Left lung (tissue), 4 donors: ENCODE measurements at regions not wholly inside any gene's neighbourhood (a gene's known extent, or its start where the extent isn't known, plus 50 kb on each side); places are given as distances from the start of the nearest gene placed in this dataset.

Experiments used
- ATAC-seq: fragments of 200-7000 bp; cut with Tn5 transposase; one replicate; pipeline ENCODE4 v1.9.1; 2020; ENCODE audit warnings: moderate library complexity
- DNase-seq, 4 donors: peaks; one replicate each; pipeline ENCODE4 v3.0.0-alpha.2; 2013 to 2020
- H3K27ac ChIP-seq, 2 donors: fragments of 200-600 bp; sonication (generic) in 1 of 2; one replicate each; pipeline versions ENCODE4 v1.5.0 to v1.8.0; 2020 to 2021
- H3K27me3 ChIP-seq, 2 donors: fragments of 200-600 bp; sonication (generic) in 1 of 2; one replicate each; pipeline versions ENCODE4 v1.5.0 to v1.8.0; 2020 to 2021
- H3K36me3 ChIP-seq, 2 donors: fragments of 200-600 bp; sonication (generic) in 1 of 2; one replicate each; pipeline versions ENCODE4 v1.5.0 to v1.8.0; 2020 to 2021
- H3K4me1 ChIP-seq, 2 donors: fragments of 200-600 bp; one replicate each; pipeline ENCODE4 v1.8.0; 2021
- H3K4me3 ChIP-seq, 2 donors: fragments of 200-600 bp; sonication (generic) in 1 of 2; one replicate each; pipeline versions ENCODE4 v1.5.0 to v1.8.0; 2020 to 2021; ENCODE audit warnings: mild to moderate bottlenecking in 1 of 2
- H3K9me3 ChIP-seq, 2 donors: fragments of 200-600 bp; sonication (generic) in 1 of 2; one replicate each; pipeline versions ENCODE4 v1.5.0 to v1.8.0; 2020 to 2021
- intact Hi-C, 2 donors: fragments of 100-400 bp; cut with DNase I; formaldehyde crosslinking; loops; one replicate each; pipeline versions ENCODE4 v1.11.2 to v1.14.2; 2022
- TF ChIP-seq, protein P1 (sequence below), 2 donors: fragments of 200-600 bp; sonication (generic) in 1 of 2; IDR thresholded peaks; one replicate each; pipeline versions ENCODE4 v1.5.0 to v1.8.0; 2021; ENCODE audit warnings: antibody characterized with exemption in 2 of 2
- donor health status: DM: no; HTN: yes; CAD: no.
- donor health status: DM: no; HTN: no; CAD: no.

DNA sequence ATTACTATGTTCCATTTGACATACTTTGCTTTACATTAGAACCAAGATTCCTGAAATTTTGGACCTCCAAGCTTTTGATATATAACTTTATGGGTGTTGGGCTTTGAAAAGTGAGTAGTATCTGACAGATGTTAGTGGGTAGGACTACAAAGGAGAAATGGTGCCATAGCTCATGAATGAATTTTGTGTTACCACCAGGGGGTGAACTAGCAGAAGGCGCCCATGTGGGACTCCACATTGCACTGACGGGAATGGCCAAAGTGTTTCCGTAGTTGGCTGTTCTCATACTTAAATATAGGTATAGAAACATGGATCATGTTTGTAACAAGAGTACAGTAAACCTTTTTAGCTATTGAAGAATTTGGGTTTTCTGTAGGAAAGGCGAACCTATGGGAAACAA, 337.5 kb downstream of the FLRT2 start:
- no peak overlapping the region for H3K4me3 ChIP-seq
- DNase-seq (no peak), ATAC-seq (no peak)
- H3K36me3 ChIP-seq: no peaks in the 10 kb centered on the region
- TF ChIP-seq, protein P1, sequence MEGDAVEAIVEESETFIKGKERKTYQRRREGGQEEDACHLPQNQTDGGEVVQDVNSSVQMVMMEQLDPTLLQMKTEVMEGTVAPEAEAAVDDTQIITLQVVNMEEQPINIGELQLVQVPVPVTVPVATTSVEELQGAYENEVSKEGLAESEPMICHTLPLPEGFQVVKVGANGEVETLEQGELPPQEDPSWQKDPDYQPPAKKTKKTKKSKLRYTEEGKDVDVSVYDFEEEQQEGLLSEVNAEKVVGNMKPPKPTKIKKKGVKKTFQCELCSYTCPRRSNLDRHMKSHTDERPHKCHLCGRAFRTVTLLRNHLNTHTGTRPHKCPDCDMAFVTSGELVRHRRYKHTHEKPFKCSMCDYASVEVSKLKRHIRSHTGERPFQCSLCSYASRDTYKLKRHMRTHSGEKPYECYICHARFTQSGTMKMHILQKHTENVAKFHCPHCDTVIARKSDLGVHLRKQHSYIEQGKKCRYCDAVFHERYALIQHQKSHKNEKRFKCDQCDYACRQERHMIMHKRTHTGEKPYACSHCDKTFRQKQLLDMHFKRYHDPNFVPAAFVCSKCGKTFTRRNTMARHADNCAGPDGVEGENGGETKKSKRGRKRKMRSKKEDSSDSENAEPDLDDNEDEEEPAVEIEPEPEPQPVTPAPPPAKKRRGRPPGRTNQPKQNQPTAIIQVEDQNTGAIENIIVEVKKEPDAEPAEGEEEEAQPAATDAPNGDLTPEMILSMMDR (IDR thresholded peaks at IDR 0.05): no peak
- intact Hi-C loops: no loop called here
- H3K4me1 ChIP-seq: no peaks in the 10 kb centered on the region
- H3K27me3 ChIP-seq: no peaks in the 10 kb centered on the region
- no peak overlapping the region for H3K27ac ChIP-seq
- no peaks in the 10 kb centered on the region for H3K9me3 ChIP-seq

DNA sequence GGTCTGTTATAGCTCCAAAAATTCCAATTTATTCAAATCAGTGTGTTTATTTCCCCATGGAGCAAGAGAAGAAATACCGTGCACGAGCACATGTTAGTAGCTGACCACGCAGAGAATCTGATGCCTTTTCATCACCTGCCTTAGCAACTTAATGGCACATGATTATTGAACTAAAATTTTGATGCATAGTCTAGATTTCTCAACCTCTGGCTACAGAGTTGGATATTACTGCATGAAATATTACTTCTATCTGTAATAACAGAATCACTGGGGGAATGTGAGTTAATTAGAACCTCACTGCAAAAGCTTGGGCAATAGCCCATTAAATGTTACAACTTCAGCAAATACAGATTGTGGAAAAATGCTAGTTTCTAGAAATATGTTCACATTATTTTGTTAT, 335.8 kb downstream of the FLRT2 start:
- intact Hi-C loops: no loop called here
- Histone ChIP-seq H3K36me3 (no peaks in the 10 kb centered on the region), H3K4me3 (no peak overlapping the region), H3K27me3 (no peaks in the 10 kb centered on the region), H3K27ac (no peak overlapping the region), H3K9me3 (no peaks in the 10 kb centered on the region), H3K4me1 (no peaks in the 10 kb centered on the region)
- TF ChIP-seq, protein P1 (IDR thresholded peaks at IDR 0.05): no peak
- no peak for ATAC-seq
- DNase-seq: no peak

DNA sequence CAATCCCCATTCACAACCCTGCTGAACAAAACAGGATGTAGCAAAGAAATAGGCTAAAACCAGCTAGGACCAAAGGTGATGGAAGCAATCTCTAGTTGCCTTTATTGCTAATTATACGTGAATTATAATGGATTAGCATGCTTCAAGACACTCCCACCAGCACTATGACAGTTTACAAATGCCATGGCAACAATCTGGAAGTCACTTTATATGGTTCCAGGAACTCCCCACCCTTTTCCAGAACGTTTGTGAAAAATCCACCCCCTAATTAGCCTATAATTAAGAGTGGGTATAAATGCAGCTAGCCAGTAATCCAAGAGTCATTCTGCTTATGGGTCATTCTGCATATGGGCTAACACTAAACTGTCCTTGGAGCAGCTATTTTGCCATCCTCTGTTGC, 328.7 kb downstream of the FLRT2 start:
- ATAC-seq: no peak
- H3K4me3 ChIP-seq: no peak overlapping the region

DNA sequence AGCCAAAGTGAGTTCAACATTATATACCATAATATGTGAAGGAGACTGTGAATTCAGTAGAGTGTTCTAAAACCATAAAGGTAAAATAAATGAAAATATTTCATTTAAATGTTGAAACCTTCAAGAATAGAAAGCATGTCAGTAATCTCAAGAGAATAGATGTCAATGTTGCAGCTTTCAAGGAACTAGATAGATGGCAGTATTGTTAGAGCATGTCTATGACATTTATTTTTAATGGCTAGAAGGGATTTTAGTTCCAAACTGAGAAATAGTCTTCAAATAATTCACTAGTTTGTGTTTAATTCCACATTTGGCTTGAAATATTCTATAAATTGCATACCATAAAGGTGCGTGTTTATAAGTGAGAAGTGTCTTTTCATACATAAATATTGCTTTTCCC, 326.5 kb downstream of the FLRT2 start:
- ATAC-seq (no peak), DNase-seq (no peak)
- Histone ChIP-seq H3K27me3 (no peaks in the 10 kb centered on the region), H3K9me3 (no peaks in the 10 kb centered on the region), H3K27ac (no peak overlapping the region), H3K4me3 (no peak overlapping the region), H3K36me3 (no peaks in the 10 kb centered on the region), H3K4me1 (no peaks in the 10 kb centered on the region)
- intact Hi-C loops: no loop called here
- TF ChIP-seq, protein P1 (IDR thresholded peaks at IDR 0.05): peak in 1 of 2 donors; percentile 16

More for the DNA sequence above, 328.7 kb downstream of the FLRT2 start:
- H3K4me1 ChIP-seq: no peaks in the 10 kb centered on the region
- TF ChIP-seq, protein P1 (IDR thresholded peaks at IDR 0.05): no peak
- H3K27me3 ChIP-seq: no peaks in the 10 kb centered on the region
- no peaks in the 10 kb centered on the region for H3K36me3 ChIP-seq
- intact Hi-C loops: no loop called here
- DNase-seq: no peak
- no peak overlapping the region for H3K27ac ChIP-seq
- no peaks in the 10 kb centered on the region for H3K9me3 ChIP-seq

DNA sequence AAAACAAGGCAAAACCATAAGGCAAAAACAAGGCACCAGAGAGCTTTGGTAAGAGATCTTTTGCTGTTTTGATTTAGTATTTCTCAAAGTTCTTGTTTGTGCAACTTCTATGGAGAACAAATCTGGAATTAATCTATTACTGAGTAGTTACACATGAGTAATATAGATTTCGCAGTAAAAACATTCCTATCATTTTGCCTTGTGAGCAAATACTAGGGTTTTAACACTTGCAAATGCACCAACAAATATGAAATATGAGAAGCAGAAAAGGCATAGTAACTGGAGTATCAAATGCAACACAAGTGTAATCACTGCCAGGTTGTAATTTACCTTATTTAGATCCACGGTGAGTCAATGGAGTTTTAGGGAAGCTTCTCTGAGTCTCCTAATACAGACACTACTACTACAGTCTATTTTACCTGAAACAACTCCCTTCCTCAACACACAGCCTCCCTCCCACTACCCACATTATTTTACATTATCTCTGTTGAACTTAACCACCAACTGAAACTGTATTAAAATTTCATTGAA, 324.1 kb downstream of the FLRT2 start:
- Histone ChIP-seq H3K4me3 (no peak overlapping the region), H3K4me1 (no peaks in the 10 kb centered on the region), H3K27ac (no peak overlapping the region), H3K27me3 (no peaks in the 10 kb centered on the region), H3K36me3 (no peaks in the 10 kb centered on the region), H3K9me3 (no peaks in the 10 kb centered on the region)
- ATAC-seq: no peak
- TF ChIP-seq, protein P1 (IDR thresholded peaks at IDR 0.05): no peak
- DNase-seq: no peak
- intact Hi-C loops: no loop called here
